ENCODE measurements at regions not wholly inside any gene's neighbourhood (a gene's known extent, or its start where the extent isn't known, plus 50 kb on each side); places are given as distances from the start of the nearest gene placed in this dataset.
A peak's percentile ranks its signal among the peaks of the same experiment; 100 is the strongest.

GRCh38 chr2:59630789-59631188 is 922.7 kb downstream of the BCL11A start:
- DNase-seq: no peak

- no peak for DNase-seq
Observed at GRCh38 chr2:59627599-59627998, 925.9 kb downstream of the BCL11A start.

DNA sequence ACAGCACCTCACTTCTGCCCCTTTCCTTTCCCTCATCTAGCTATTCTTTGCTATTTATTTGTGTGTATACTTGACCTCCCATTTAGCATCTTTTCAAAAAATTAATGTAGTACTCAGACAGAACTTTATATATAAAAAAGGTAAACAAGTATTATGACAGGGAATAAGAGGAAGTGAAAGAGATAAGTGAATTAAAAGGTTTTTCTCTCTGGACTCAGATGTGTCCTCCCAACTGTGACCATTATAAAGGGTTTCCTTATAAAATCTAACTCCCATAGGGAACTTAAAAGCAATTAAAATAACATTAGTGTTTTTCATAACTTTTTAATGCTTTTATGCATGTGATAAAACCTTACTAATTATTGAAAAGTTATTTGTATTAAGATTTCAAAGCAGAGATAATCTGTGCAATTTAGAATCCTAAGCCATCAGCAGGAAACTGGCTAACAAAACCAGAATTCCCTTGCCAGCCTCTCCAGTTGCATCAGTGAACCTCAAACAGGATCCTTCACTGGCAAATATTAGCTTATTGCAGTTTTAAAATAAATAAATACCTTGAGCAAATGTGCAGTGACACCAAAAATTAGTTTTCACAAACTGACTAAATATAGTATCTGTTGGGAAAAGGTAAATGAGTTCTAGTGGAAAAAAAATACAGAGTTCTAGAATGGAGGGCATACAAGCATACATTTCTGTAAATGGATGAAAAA is 930.7 kb downstream of the BCL11A start:
- no peak for DNase-seq

GRCh38 chr2:59604123-59604522 is 949.3 kb downstream of the BCL11A start:
- no peak for DNase-seq

DNA sequence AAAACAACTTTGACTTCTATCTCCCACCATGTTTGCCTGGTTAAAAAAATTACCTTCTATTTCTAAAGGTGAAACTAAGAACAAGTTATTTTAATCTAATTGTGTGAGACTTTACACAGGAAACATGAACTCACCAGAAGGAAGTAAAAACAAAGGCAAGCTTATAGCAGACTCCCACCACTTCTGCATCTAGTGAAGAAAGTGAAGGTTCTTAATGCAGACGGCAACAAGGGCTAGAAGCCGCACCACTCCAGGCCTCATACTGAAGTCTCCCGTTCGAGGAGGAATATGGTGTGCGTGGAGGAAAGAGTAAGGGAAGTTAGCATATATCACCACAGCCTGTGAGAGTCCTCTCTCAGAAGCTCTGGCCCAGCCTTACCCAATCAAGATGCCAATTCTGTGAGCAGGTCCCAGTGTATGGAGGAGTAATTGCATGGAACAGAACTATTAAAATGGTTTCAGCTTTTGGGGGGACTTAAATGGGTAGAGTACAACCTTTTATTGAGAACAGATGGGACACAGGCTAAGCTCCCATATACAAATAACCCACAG is 958.7 kb downstream of the BCL11A start:
- peak; percentile 41 for DNase-seq

GRCh38 chr2:59590798-59591197 is 962.7 kb downstream of the BCL11A start:
- no peak for DNase-seq

- no peak for DNase-seq
Observed at GRCh38 chr2:59589881-59590280, 963.6 kb downstream of the BCL11A start.

GRCh38 chr2:59588286-59588685 is 965.2 kb downstream of the BCL11A start:
- no peak for DNase-seq

- DNase-seq: no peak
Observed at GRCh38 chr2:59586176-59586575, 967.3 kb downstream of the BCL11A start.

- DNase-seq: no peak
Observed at GRCh38 chr2:59585655-59586054, 967.8 kb downstream of the BCL11A start.

- peak; percentile 63 for DNase-seq
Observed at GRCh38 chr2:59584958-59585357, 968.5 kb downstream of the BCL11A start.

- no peak for DNase-seq
Observed at GRCh38 chr2:59583173-59583765, 970.2 kb downstream of the BCL11A start.

DNA sequence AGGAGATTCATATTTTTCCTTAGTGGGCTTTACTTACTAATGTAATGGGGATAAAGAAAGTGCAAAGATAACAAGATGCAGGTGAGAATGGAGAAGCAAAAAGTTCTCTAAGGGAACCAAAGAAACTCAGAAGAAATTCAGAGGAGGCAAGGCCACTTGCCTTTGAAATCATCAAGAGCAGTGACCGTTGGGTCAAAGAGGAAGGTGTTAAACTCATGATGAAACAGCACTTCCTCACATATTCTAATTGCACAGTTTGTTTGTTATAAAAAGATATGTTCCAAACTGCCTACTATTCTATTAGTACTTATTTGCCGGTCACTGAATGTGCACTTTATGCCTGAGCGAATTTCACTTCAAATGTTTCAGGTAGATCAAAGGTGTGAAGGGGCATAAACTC is 975.1 kb downstream of the BCL11A start:
- peak; percentile 37 for DNase-seq

DNA sequence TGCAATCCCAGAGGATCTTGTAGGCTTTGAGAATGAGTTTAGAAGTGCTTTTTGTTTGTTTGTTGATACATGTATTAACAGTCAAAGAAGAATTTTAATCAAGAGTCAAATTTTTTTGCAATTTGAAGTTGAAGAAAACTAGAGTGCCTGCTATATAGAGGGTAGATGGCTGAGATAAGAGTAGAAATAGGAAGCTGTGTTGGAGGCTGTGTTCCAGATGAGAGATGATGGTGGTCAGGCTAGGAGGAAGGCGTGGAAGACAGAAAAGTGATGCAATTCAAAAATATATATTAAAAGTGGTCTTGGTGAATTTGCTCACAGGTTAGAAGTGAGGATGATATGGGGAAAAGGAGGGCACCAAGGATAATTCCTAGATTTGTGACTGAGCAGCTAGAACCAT is 978.3 kb downstream of the BCL11A start:
- DNase-seq: peak; percentile 69

GRCh38 chr2:59572227-59572626 is 981.2 kb downstream of the BCL11A start:
- DNase-seq: no peak

- no peak for DNase-seq
Observed at GRCh38 chr2:59570818-59571217, 982.6 kb downstream of the BCL11A start.

GRCh38 chr2:59569124-59569523 is 984.3 kb downstream of the BCL11A start:
- no peak for DNase-seq

GRCh38 chr2:59568461-59568860 is 985.0 kb downstream of the BCL11A start:
- DNase-seq: no peak

- DNase-seq: no peak
Observed at GRCh38 chr2:59567151-59567550, 986.3 kb downstream of the BCL11A start.

GRCh38 chr2:59566739-59567138 is 986.7 kb downstream of the BCL11A start:
- no peak for DNase-seq

GRCh38 chr2:59561281-59561680 is 992.2 kb downstream of the BCL11A start:
- DNase-seq: no peak

DNA sequence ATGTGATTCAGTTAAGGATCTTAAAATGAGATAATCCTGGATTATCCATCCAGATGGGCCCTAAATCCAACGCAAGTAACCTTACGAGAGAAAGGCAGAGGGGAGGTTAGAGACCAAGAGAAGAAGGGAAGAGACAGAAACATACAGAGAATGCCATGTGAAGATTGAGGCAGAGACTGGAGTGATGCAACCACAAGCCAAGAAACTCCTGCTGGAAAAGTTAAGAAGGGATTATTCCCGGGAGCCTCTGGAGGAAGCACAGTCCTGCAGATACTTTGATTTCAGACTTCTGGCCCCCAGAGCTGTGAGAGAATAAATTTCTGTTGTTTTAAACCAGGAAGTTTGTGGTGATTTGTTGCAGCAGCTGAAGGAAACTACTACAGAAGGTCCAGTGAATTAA is 992.7 kb downstream of the BCL11A start:
- no peak for DNase-seq

DNA sequence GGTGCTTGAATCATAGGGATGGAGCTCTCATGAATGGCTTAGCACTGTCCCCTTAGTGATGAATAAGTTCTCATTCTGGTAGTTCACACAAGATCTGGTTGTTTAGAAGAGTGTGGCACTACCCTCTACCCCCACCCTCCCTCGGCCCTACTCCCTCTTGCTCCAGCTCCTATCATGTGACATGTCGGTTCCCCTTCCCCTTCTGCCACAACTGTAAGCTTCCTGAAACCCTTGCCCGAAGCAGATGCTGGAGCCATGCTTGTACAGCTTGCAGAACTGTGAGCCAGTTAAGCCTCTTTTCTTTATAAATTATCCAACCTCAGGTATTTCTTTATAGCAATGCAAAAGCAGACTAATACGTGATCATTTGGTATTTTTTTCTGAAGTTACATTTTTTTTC is 1012.6 kb downstream of the BCL11A start:
- peak; percentile 20 for DNase-seq

- DNase-seq: no peak
Observed at GRCh38 chr2:59538398-59538911, 1015.0 kb downstream of the BCL11A start.

All from hematopoietic multipotent progenitor cell treated with erythropoietin and hydrocortisone succinate and interleukin-3 and kit ligand, for 4 days (in vitro differentiated cells).